Ovary (tissue), 7 donors: ENCODE measurements at regions not wholly inside any gene's neighbourhood (a gene's known extent, or its start where the extent isn't known, plus 50 kb on each side); places are given as distances from the start of the nearest gene placed in this dataset.

Experiments
- DNase-seq, 5 donors: peaks; one replicate each; pipeline ENCODE4 v3.0.0-alpha.2; 2019 to 2020
- H3K27ac ChIP-seq, 2 donors: fragments of 200-600 bp; one replicate each; pipeline versions ENCODE4 v1.5.1 to v1.8.0; 2019 to 2022
- H3K27me3 ChIP-seq: fragments of 200-600 bp; one replicate; pipeline ENCODE4 v1.8.0; 2022
- H3K36me3 ChIP-seq: fragments of 200-600 bp; sonication (generic); one replicate; pipeline ENCODE4 v1.5.1; 2019
- H3K4me1 ChIP-seq: one replicate; pipeline ENCODE4 v1.8.1; 2013; ENCODE audit warnings: mild to moderate bottlenecking, moderate library complexity; ENCODE audit not compliant: insufficient read depth
- H3K4me3 ChIP-seq: fragments of 200-600 bp; sonication (generic); one replicate; pipeline ENCODE4 v1.5.1; 2017
- H3K9me3 ChIP-seq, 2 donors: fragments of 200-600 bp in 1 of 2; sonication (generic) in 1 of 2; one replicate each; pipeline versions ENCODE4 v1.5.1 to v1.8.1; 2013 to 2019; ENCODE audit warnings: mild to moderate bottlenecking in 1 of 2, moderate library complexity in 1 of 2
- CTCF ChIP-seq, 3 donors: fragments of 450-650 bp in 2 of 3; fragments of 200-600 bp in 1 of 3; IDR thresholded peaks; one replicate each; pipeline versions ENCODE4 v1.5.1 to v1.8.0; 2016 to 2022; ENCODE audit warnings: antibody characterized with exemption in 3 of 3, mild to moderate bottlenecking in 1 of 3
- EP300 ChIP-seq: sonication (generic); formaldehyde crosslinking; IDR thresholded peaks from one replicate; pipeline ENCODE4 v1.6.1; 2017; ENCODE audit warnings: antibody characterized with exemption
- POLR2A ChIP-seq: fragments of 450-650 bp; IDR thresholded peaks from one replicate; pipeline ENCODE4 v1.6.1; 2017; ENCODE audit warnings: antibody characterized with exemption, mild to moderate bottlenecking, moderate library complexity
- WGBS, 3 donors: extraction: QIAGEN DNeasy Blood & Tissue Kit in 1 of 3; methylation state at CpG; one replicate each; pipeline versions ENCODE4 v1.1.5 to v1.1.7; 2013 to 2017; 5-methylcytosine and 5-hydroxymethylcytosine counted together
- intact Hi-C, 4 donors: fragments of 100-400 bp; cut with DNase I; formaldehyde crosslinking; loops; one replicate each; pipeline versions ENCODE4 v1.11.0 to v1.15.1; 2022 to 2023
- donor health status: DM: no; HTN: no; CAD: no; lungs with moderate emphysema.
- donor health status: DM: no; HTN: no; CAD: no.
- donor health status: Bipolar disorder and iron deficiency.
- donor health status: DM: no; HTN: no; CAD: no.
- donor health status: DM: yes; HTN: yes; CAD: no.

- H3K9me3 ChIP-seq = peaks cover 0 to 4% of the 10 kb centered on the region in 2 donors
- intact Hi-C loops = loop anchor here (5.0 to 10.0 kb wide), 3 partner anchors 287 to 645 kb away; partner anchors contain the start of gene XPR1 (in 1 of the 4)
- TF ChIP-seq EP300 = no peak
- TF ChIP-seq POLR2A = no peak
- TF ChIP-seq CTCF (IDR thresholded peaks at IDR 0.05) = no peak
- H3K27ac ChIP-seq = no peak overlapping the region
- H3K4me3 ChIP-seq = no peak overlapping the region
- H3K27me3 ChIP-seq = no peaks in the 10 kb centered on the region
- no peaks in the 10 kb centered on the region for H3K36me3 ChIP-seq
- 78 to 80% (median 78%) methylated on average over 8 of the region's 8 CpGs for WGBS, 3 donors
- DNase-seq = no peak
- no peaks in the 10 kb centered on the region for H3K4me1 ChIP-seq
These were observed 80.9 kb downstream of the IER5 start for GRCh38 chr1:181169281-181169865.

GRCh38 chr1:181170194-181170593 is 81.7 kb downstream of the IER5 start:
- H3K4me3 ChIP-seq = no peak overlapping the region
- DNase-seq = no peak
- no peaks in the 10 kb centered on the region for H3K4me1 ChIP-seq
- WGBS, 3 donors = 81 to 90% (median 84%) methylated on average over 3 of the region's 3 CpGs
- no peak overlapping the region for H3K27ac ChIP-seq
- peaks cover 0 to 4% of the 10 kb centered on the region in 2 donors for H3K9me3 ChIP-seq
- H3K27me3 ChIP-seq = no peaks in the 10 kb centered on the region
- TF ChIP-seq CTCF (IDR thresholded peaks at IDR 0.05) (no peak), POLR2A (no peak), EP300 (no peak)
- intact Hi-C loops = loop anchor here in 1 of 4 donors (10.0 kb wide), 1 partner anchor 645 kb away; no protein-coding TSS in a partner anchor
- no peaks in the 10 kb centered on the region for H3K36me3 ChIP-seq

- DNase-seq = no peak
- 68 to 95% (median 72%) methylated on average over 1 of the region's 1 CpG for WGBS, 3 donors
- intact Hi-C loops = loop anchor here in 1 of 4 donors (10.0 kb wide), 1 partner anchor 647 kb away; no protein-coding TSS in a partner anchor
These were observed 83.6 kb downstream of the IER5 start for GRCh38 chr1:181172082-181172481.

GRCh38 chr1:181173761-181174447 is 85.4 kb downstream of the IER5 start:
- H3K27ac ChIP-seq = no peak overlapping the region
- H3K27me3 ChIP-seq = no peaks in the 10 kb centered on the region
- WGBS, 3 donors = 71 to 73% (median 72%) methylated on average over 6 of the region's 6 CpGs
- no peak overlapping the region for H3K4me3 ChIP-seq
- intact Hi-C loops = loop anchor here in 1 of 4 donors (10.0 kb wide), 1 partner anchor 649 kb away; no protein-coding TSS in a partner anchor
- no peaks in the 10 kb centered on the region for H3K4me1 ChIP-seq
- TF ChIP-seq CTCF (IDR thresholded peaks at IDR 0.05) (no peak), POLR2A (no peak), EP300 (no peak)
- peaks cover 0 to 4% of the 10 kb centered on the region in 2 donors for H3K9me3 ChIP-seq
- no peak for DNase-seq
- no peaks in the 10 kb centered on the region for H3K36me3 ChIP-seq

More at GRCh38 chr1:181172082-181172481, 83.6 kb downstream of the IER5 start:
- Histone ChIP-seq H3K27ac (no peak overlapping the region), H3K4me3 (no peak overlapping the region), H3K9me3 (peaks cover 0 to 4% of the 10 kb centered on the region in 2 donors), H3K36me3 (no peaks in the 10 kb centered on the region), H3K27me3 (no peaks in the 10 kb centered on the region), H3K4me1 (no peaks in the 10 kb centered on the region)
- TF ChIP-seq CTCF (IDR thresholded peaks at IDR 0.05) = no peak
- no peak for TF ChIP-seq EP300
